ENCODE measurements at regions not wholly inside any gene's neighbourhood (a gene's known extent, or its start where the extent isn't known, plus 50 kb on each side); places are given as distances from the start of the nearest gene placed in this dataset.

DNA sequence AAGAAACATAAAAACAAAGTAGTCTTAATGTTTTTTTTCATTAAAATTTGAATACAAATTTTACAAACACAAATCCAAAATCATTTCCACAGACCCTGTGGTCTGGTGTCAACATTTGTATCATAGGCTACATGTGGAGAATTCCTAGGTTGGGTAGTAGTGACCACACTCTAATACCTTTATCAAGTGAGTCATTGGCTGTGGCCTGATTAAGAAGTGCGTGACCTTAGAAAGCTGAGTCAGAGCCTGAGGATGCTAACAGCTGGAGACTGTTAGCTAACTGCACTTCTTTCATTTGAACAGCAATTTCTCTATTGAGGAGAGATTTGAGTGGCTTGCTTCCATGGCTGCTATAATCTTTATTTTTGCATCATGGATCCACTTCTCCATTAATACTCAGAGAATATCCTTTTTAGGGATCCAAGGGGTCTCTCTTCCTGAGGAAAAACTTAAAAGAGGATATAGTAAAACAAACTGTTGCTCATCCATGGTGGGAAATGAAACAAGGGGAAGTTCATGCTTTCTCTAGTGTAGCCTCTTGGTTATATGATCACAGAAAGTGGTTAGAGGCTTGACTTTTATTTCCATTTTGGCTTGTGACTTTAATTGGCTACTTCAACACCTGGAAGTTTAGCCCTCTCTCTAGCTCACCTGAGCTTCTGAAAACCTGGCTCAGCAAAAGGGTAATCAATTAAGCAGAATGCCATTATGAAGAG is 335.8 kb downstream of the PABPC4L start:
- Mint-ChIP-seq H3K36me3 (ENCODE audit: low read depth) (no peaks in the 10 kb centered on the region), H3K9me3 (peaks cover 8% of the 10 kb centered on the region), H3K27me3 (no peaks in the 10 kb centered on the region), H3K4me1 (ENCODE audit: low read depth) (no peaks in the 10 kb centered on the region), H3K4me3 (no peak overlapping the region), H3K27ac (no peak overlapping the region)
- POLR2A ChIA-PET, result no interaction called here
- CTCF ChIA-PET, result no interaction called here
- H3K36me3 ChIP-seq (ENCODE audit: insufficient read depth, low read length), result no peaks in the 10 kb centered on the region
- no peak overlapping the region for H3K27ac ChIP-seq (ENCODE audit: low read depth in 1 of 2, low read length in 2 of 2)
- H3K9me3 ChIP-seq (ENCODE audit: control insufficient read depth in 1 of 2, insufficient read depth in 1 of 2, low read length in 2 of 2), result peaks cover 0 to 3% of the 10 kb centered on the region in 2 experiments
- H3K27me3 ChIP-seq (ENCODE audit: control insufficient read depth in 1 of 2, insufficient read depth in 2 of 2, low read length in 2 of 2), result no peaks in the 10 kb centered on the region
- H3K4me3 ChIP-seq (ENCODE audit: low read length), result no peak overlapping the region
- DNase-seq (no peak), ATAC-seq (ENCODE audit: poor library complexity) (no peak)
- H3K4me1 ChIP-seq (ENCODE audit: insufficient read depth, low read length), result no peaks in the 10 kb centered on the region
- TF ChIP-seq, protein P1, sequence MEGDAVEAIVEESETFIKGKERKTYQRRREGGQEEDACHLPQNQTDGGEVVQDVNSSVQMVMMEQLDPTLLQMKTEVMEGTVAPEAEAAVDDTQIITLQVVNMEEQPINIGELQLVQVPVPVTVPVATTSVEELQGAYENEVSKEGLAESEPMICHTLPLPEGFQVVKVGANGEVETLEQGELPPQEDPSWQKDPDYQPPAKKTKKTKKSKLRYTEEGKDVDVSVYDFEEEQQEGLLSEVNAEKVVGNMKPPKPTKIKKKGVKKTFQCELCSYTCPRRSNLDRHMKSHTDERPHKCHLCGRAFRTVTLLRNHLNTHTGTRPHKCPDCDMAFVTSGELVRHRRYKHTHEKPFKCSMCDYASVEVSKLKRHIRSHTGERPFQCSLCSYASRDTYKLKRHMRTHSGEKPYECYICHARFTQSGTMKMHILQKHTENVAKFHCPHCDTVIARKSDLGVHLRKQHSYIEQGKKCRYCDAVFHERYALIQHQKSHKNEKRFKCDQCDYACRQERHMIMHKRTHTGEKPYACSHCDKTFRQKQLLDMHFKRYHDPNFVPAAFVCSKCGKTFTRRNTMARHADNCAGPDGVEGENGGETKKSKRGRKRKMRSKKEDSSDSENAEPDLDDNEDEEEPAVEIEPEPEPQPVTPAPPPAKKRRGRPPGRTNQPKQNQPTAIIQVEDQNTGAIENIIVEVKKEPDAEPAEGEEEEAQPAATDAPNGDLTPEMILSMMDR (IDR thresholded peaks at IDR 0.05), result no peak
- intact Hi-C loops (cut with DNase I, micrococcal nuclease), result no loop called here

DNA sequence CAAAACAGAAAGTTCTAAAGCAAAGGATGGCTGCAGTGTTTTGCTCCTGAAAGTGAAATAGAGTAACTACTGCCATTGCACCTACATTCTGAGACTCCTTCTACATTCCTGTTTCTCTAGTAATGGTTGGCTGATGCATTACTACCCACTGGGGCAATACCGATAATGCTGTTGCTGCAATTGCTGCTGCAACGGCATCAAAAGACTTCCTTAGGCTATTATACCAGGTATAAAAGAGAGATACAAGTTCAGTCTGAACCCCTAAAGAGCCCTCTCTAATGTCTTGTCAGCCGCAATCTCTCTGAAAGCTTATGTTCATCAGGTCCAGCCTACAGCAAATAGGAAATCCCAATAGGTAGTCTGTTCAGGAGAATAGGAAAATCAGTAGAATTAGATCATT is 338.4 kb downstream of the PABPC4L start:
- no peaks in the 10 kb centered on the region for H3K36me3 Mint-ChIP-seq (ENCODE audit: low read depth)
- no peaks in the 10 kb centered on the region for H3K4me1 Mint-ChIP-seq (ENCODE audit: low read depth)
- H3K27me3 Mint-ChIP-seq, result no peaks in the 10 kb centered on the region
- POLR2A ChIA-PET, result no interaction called here
- H3K9me3 Mint-ChIP-seq, result peaks cover 1% of the 10 kb centered on the region
- H3K36me3 ChIP-seq (ENCODE audit: insufficient read depth, low read length), result no peaks in the 10 kb centered on the region
- ATAC-seq (ENCODE audit: poor library complexity) (no peak), DNase-seq (no peak)
- peaks cover 0 to 3% of the 10 kb centered on the region in 2 experiments for H3K9me3 ChIP-seq (ENCODE audit: control insufficient read depth in 1 of 2, insufficient read depth in 1 of 2, low read length in 2 of 2)
- H3K4me3 Mint-ChIP-seq, result no peak overlapping the region
- no peak overlapping the region for H3K27ac Mint-ChIP-seq
- no peak overlapping the region for H3K4me3 ChIP-seq (ENCODE audit: low read length)
- no peak overlapping the region for H3K27ac ChIP-seq (ENCODE audit: low read depth in 1 of 2, low read length in 2 of 2)
- no peaks in the 10 kb centered on the region for H3K27me3 ChIP-seq (ENCODE audit: control insufficient read depth in 1 of 2, insufficient read depth in 2 of 2, low read length in 2 of 2)
- CTCF ChIA-PET, result no interaction called here
- intact Hi-C loops (cut with DNase I, micrococcal nuclease), result no loop called here
- H3K4me1 ChIP-seq (ENCODE audit: insufficient read depth, low read length), result no peaks in the 10 kb centered on the region
- TF ChIP-seq, protein P1 (IDR thresholded peaks at IDR 0.05), result no peak

DNA sequence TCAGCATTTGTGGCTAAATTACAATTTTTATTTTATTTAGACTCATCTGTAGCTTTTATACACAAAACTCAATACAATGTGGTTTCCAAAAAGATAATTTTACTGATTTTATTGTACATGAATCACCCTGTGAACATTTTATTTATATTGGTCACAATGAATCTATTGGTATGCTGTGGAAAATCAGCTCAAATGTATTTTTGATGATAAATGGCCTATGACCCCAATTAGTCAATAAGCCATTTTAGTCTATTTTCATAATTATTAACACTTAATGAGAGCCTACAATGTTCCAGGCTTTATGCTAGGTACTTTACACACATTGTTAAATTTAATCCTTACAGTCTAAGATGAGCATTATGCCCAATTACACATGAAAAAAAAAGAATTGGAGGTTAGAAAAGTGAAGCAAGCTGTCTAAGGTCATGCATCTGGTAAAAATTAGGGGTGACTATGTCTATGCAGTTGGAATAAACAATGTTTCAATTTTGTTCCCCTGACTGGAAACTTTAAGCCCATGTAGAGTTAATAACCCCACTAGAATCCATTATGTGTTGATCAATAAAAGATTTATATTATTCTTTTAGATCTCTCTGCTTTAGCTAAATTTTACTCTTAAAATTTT is 344.7 kb downstream of the PABPC4L start:
- H3K4me1 ChIP-seq (ENCODE audit: insufficient read depth, low read length), result no peaks in the 10 kb centered on the region
- no peaks in the 10 kb centered on the region for H3K36me3 ChIP-seq (ENCODE audit: insufficient read depth, low read length)
- H3K4me1 Mint-ChIP-seq (ENCODE audit: low read depth), result no peaks in the 10 kb centered on the region
- TF ChIP-seq, protein P1 (IDR thresholded peaks at IDR 0.05), result no peak
- CTCF ChIA-PET, result no interaction called here
- H3K9me3 Mint-ChIP-seq, result peaks cover 7% of the 10 kb centered on the region
- no peaks in the 10 kb centered on the region for H3K9me3 ChIP-seq (ENCODE audit: control insufficient read depth in 1 of 2, insufficient read depth in 1 of 2, low read length in 2 of 2)
- H3K36me3 Mint-ChIP-seq (ENCODE audit: low read depth), result no peaks in the 10 kb centered on the region
- no peak overlapping the region for H3K27ac Mint-ChIP-seq
- H3K4me3 ChIP-seq (ENCODE audit: low read length), result no peak overlapping the region
- intact Hi-C loops (cut with DNase I, micrococcal nuclease), result no loop called here
- H3K4me3 Mint-ChIP-seq, result no peak overlapping the region
- POLR2A ChIA-PET, result no interaction called here
- no peaks in the 10 kb centered on the region for H3K27me3 Mint-ChIP-seq
- ATAC-seq (ENCODE audit: poor library complexity) (no peak), DNase-seq (no peak)
- no peaks in the 10 kb centered on the region for H3K27me3 ChIP-seq (ENCODE audit: control insufficient read depth in 1 of 2, insufficient read depth in 2 of 2, low read length in 2 of 2)
- H3K27ac ChIP-seq (ENCODE audit: low read depth in 1 of 2, low read length in 2 of 2), result no peak overlapping the region
